ENCODE measurements at regions not wholly inside any gene's neighbourhood (a gene's known extent, or its start where the extent isn't known, plus 50 kb on each side); places are given as distances from the start of the nearest gene placed in this dataset.

GRCh38 chr4:115657991-115658650, 544.7 kb upstream of the NDST4 start (continued):
- TF ChIP-seq ZNF17 (CRISPR knock-in tag; IDR thresholded peaks at IDR 0.05): no peak

- no TSS peak for BruUV-seq (replicated peaks)
- FAIRE-seq: no peak
- POLR2A ChIA-PET: no interaction called here
These were observed 542.2 kb upstream of the NDST4 start for GRCh38 chr4:115655626-115656025.

GRCh38 chr4:115648786-115649185, 535.4 kb upstream of the NDST4 start:
- Histone ChIP-seq H3K4me3 (replicated peaks in 1 of 3; ENCODE audit: insufficient read depth in 1 of 3, low read depth in 2 of 3, low read length in 3 of 3) (no peak overlapping the region), H2AFZ (ENCODE audit: low read length) (no peak overlapping the region), H3K4me2 (ENCODE audit: low read depth, low read length) (no peak overlapping the region), H3K4me1 (ENCODE audit: insufficient read depth, low read length) (no peaks in the 10 kb centered on the region), H3K9me3 (ENCODE audit: low read length) (no peaks in the 10 kb centered on the region), H4K20me1 (ENCODE audit: insufficient read depth, low read length) (no peaks in the 10 kb centered on the region), H3K27me3 (ENCODE audit: control insufficient read depth in 1 of 2, insufficient read depth in 2 of 2, low read length in 2 of 2) (no peaks in the 10 kb centered on the region), H3K79me2 (ENCODE audit: insufficient read depth, low read length) (no peaks in the 10 kb centered on the region), H3K36me3 (replicated peaks in 1 of 2; ENCODE audit: control insufficient read depth in 1 of 2, insufficient read depth in 2 of 2, low read length in 2 of 2) (no peaks in the 10 kb centered on the region), H3K27ac (ENCODE audit: extremely low read length, insufficient read depth, low read length) (no peak overlapping the region), H3K9ac (ENCODE audit: insufficient read depth, low read depth, low read length) (no peak overlapping the region)
- intact Hi-C loops (cut with micrococcal nuclease; ENCODE audit: unreplicated experiment) (no loop called here), in situ Hi-C loops (cut with HindIII; ENCODE audit: extremely low pct_ligation_motif_present, low pct_unique_long_range_greater_than_20kb) (no loop called here)
- 0% methylated on average over 1 of the region's 1 CpG for WGBS (ENCODE audit: low lambda C conversion rate)
- DNase-seq (ENCODE audit: low spot score) (no peak), ATAC-seq (no peak), FAIRE-seq (no peak)
- CTCF ChIA-PET (ENCODE audit: low intra/inter-chr PET ratio, low total read pairs): no interaction called here
- BruUV-seq (replicated peaks): no TSS peak
- POLR2A ChIA-PET: no interaction called here
- TF ChIP-seq ZSCAN22 (CRISPR knock-in tag; IDR thresholded peaks at IDR 0.05) (no peak), ISX (CRISPR knock-in tag; conservative IDR thresholded peaks at IDR 0.05) (no peak), ZSCAN12 (CRISPR knock-in tag; IDR thresholded peaks at IDR 0.05) (no peak), ELF4 (CRISPR knock-in tag; IDR thresholded peaks at IDR 0.05; ENCODE audit: borderline replicate concordance) (no peak), ZC3H13 (CRISPR knock-in tag; IDR thresholded peaks at IDR 0.05) (no peak), AGO2 (optimal IDR thresholded peaks at IDR 0.05; ENCODE audit: low read depth, low read length) (no peak), RELA (CRISPR knock-in tag; IDR thresholded peaks at IDR 0.05) (no peak), ZNF362 (CRISPR knock-in tag; IDR thresholded peaks at IDR 0.05; ENCODE audit: borderline replicate concordance) (no peak), THAP11 (CRISPR knock-in tag; IDR thresholded peaks at IDR 0.05) (no peak), BRCA1 (CRISPR knock-in tag; IDR thresholded peaks at IDR 0.05) (no peak), ZBTB8A (CRISPR knock-in tag; IDR thresholded peaks at IDR 0.05; ENCODE audit: borderline replicate concordance, low read depth) (no peak), RFX1 (IDR thresholded peaks at IDR 0.05) (no peak), KMT2B (CRISPR knock-in tag; IDR thresholded peaks at IDR 0.05) (no peak), ELF3 (CRISPR knock-in tag; IDR thresholded peaks at IDR 0.05) (no peak), MEF2D (CRISPR knock-in tag; IDR thresholded peaks at IDR 0.05) (no peak)

More at GRCh38 chr4:115655626-115656025, 542.2 kb upstream of the NDST4 start:
- intact Hi-C loops (cut with micrococcal nuclease; ENCODE audit: unreplicated experiment): no loop called here
- DNase-seq (ENCODE audit: low spot score) (no peak), ATAC-seq (no peak)
- Histone ChIP-seq H3K27me3 (ENCODE audit: control insufficient read depth in 1 of 2, insufficient read depth in 2 of 2, low read length in 2 of 2) (no peaks in the 10 kb centered on the region), H3K79me2 (ENCODE audit: insufficient read depth, low read length) (no peaks in the 10 kb centered on the region), H4K20me1 (ENCODE audit: insufficient read depth, low read length) (no peaks in the 10 kb centered on the region), H3K4me2 (ENCODE audit: low read depth, low read length) (no peak overlapping the region), H3K36me3 (replicated peaks in 1 of 2; ENCODE audit: control insufficient read depth in 1 of 2, insufficient read depth in 2 of 2, low read length in 2 of 2) (no peaks in the 10 kb centered on the region), H3K4me3 (replicated peaks in 1 of 3; ENCODE audit: insufficient read depth in 1 of 3, low read depth in 2 of 3, low read length in 3 of 3) (no peak overlapping the region), H3K4me1 (ENCODE audit: insufficient read depth, low read length) (no peaks in the 10 kb centered on the region), H3K9ac (ENCODE audit: insufficient read depth, low read depth, low read length) (no peak overlapping the region), H3K9me3 (ENCODE audit: low read length) (no peaks in the 10 kb centered on the region), H3K27ac (ENCODE audit: extremely low read length, insufficient read depth, low read length) (no peak overlapping the region), H2AFZ (ENCODE audit: low read length) (no peak overlapping the region)
- 5% methylated on average over 1 of the region's 1 CpG for WGBS (ENCODE audit: low lambda C conversion rate)
- CTCF ChIA-PET (ENCODE audit: low intra/inter-chr PET ratio, low total read pairs): no interaction called here
- in situ Hi-C loops (cut with HindIII; ENCODE audit: extremely low pct_ligation_motif_present, low pct_unique_long_range_greater_than_20kb): no loop called here
- no peak for TF ChIP-seq ZNF691 (CRISPR knock-in tag; IDR thresholded peaks at IDR 0.05; ENCODE audit: borderline replicate concordance, low read depth)
- TF ChIP-seq SP1 (IDR thresholded peaks at IDR 0.05): no peak
- no peak for TF ChIP-seq SP1 (CRISPR knock-in tag; IDR thresholded peaks at IDR 0.05)
- TF ChIP-seq TEAD2 (CRISPR knock-in tag; IDR thresholded peaks at IDR 0.05): no peak

Measured in HepG2 (cell line).